Glutamatergic neuron (in vitro differentiated cells): ENCODE measurements at regions not wholly inside any gene's neighbourhood (a gene's known extent, or its start where the extent isn't known, plus 50 kb on each side); places are given as distances from the start of the nearest gene placed in this dataset.
A peak's percentile ranks its signal among the peaks of the same experiment; 100 is the strongest.

Source experiments
- DNase-seq: peaks from one replicate; pipeline ENCODE4 v3.0.0; 2022
- H3K27ac Mint-ChIP-seq: one replicate; pipeline ENCODE4 v1.8.0; 2020; ENCODE audit warnings: mild to moderate bottlenecking, mixed read lengths, inconsistent platforms; ENCODE audit not compliant: unreplicated experiment
- H3K27me3 Mint-ChIP-seq: one replicate; pipeline ENCODE4 v1.8.0; 2020; ENCODE audit warnings: mild to moderate bottlenecking, moderate library complexity, mixed read lengths, inconsistent platforms; ENCODE audit not compliant: unreplicated experiment
- H3K36me3 Mint-ChIP-seq: one replicate; pipeline ENCODE4 v1.8.0; 2020; ENCODE audit warnings: mild to moderate bottlenecking, mixed read lengths, inconsistent platforms; ENCODE audit not compliant: unreplicated experiment
- H3K4me1 Mint-ChIP-seq: one replicate; pipeline ENCODE4 v1.8.0; 2020; ENCODE audit warnings: mild to moderate bottlenecking, low read depth, mixed read lengths, inconsistent platforms; ENCODE audit not compliant: unreplicated experiment
- H3K4me3 Mint-ChIP-seq: one replicate; pipeline ENCODE4 v1.8.0; 2020; ENCODE audit warnings: mild to moderate bottlenecking, mixed read lengths, inconsistent platforms; ENCODE audit not compliant: unreplicated experiment
- H3K9me3 Mint-ChIP-seq: one replicate; pipeline ENCODE4 v1.8.0; 2020; ENCODE audit warnings: mild to moderate bottlenecking, moderate library complexity, mixed read lengths, inconsistent platforms; ENCODE audit not compliant: unreplicated experiment
- TF ChIP-seq, protein P1 (sequence below): fragments of 200-600 bp; sonication (generic); IDR thresholded peaks from one replicate; pipeline ENCODE4 v1.5.0; 2021; ENCODE audit not compliant: partially characterized antibody, unreplicated experiment

DNA sequence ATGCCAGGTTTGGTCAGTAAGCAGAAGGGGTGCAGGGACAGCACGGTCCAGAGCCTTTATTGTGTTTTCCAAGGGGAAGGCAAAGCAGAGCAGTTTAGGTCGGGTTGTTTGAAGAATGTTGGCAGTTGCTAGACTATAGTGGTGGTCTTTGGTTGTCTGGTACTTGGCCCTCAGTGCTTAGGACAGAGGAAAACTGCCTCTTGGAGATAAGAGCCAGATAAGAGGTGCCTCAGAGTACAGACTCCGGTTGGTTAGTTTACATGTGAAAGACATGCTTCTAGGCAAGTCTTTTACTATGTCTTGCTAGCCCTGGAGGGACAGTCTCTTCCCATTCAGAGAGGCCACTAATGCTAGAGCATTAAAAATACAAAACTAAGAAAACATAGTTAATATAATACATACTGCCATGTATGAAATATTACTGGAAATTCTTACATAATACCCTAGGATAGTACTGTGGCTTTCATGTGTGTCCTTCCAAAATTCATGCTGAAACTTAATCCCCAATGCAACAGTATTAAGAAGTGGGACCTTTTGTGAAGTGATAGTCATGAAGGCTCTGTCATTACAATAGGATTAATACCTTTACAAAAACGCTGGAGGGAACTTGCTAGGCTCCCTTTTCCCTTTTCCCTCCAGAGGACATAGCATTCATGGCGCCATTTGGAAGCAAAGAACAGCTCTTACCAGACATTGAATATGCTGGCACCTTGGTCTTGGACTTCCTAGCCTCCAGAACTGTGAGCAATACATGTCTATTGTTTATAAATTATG is 280.4 kb downstream of the TMEM167A start:
- Mint-ChIP-seq H3K27me3 (peaks cover 2% of the 10 kb centered on the region), H3K4me1 (peaks cover 5% of the 10 kb centered on the region), H3K9me3 (no peaks in the 10 kb centered on the region), H3K4me3 (no peak overlapping the region), H3K27ac (no peak overlapping the region), H3K36me3 (no peaks in the 10 kb centered on the region)
- no peak for DNase-seq
- TF ChIP-seq, protein P1, sequence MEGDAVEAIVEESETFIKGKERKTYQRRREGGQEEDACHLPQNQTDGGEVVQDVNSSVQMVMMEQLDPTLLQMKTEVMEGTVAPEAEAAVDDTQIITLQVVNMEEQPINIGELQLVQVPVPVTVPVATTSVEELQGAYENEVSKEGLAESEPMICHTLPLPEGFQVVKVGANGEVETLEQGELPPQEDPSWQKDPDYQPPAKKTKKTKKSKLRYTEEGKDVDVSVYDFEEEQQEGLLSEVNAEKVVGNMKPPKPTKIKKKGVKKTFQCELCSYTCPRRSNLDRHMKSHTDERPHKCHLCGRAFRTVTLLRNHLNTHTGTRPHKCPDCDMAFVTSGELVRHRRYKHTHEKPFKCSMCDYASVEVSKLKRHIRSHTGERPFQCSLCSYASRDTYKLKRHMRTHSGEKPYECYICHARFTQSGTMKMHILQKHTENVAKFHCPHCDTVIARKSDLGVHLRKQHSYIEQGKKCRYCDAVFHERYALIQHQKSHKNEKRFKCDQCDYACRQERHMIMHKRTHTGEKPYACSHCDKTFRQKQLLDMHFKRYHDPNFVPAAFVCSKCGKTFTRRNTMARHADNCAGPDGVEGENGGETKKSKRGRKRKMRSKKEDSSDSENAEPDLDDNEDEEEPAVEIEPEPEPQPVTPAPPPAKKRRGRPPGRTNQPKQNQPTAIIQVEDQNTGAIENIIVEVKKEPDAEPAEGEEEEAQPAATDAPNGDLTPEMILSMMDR: no peak

DNA sequence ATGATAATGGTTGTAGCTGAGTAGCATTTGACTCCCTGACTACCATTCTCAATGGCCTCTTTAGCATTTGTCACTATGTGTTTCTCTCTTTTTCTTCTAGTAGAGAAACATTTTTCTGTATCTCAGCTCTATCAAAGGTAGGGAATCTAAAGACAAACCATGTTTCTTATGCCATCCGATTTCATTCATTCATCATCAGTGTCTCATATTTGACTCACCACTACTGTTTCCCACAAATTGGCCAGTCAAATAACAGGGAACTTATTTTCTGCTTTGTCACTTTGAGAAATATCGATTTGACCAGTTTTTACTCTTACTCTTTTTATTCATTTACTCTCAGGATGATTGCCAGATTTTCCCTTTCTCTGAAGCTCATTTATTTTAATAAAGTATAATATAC is 282.3 kb downstream of the TMEM167A start:
- no peak for DNase-seq
- Mint-ChIP-seq H3K4me1 (peaks cover 5% of the 10 kb centered on the region), H3K27ac (no peak overlapping the region), H3K9me3 (no peaks in the 10 kb centered on the region), H3K27me3 (peaks cover 2% of the 10 kb centered on the region), H3K4me3 (no peak overlapping the region), H3K36me3 (no peaks in the 10 kb centered on the region)
- TF ChIP-seq, protein P1: no peak

DNA sequence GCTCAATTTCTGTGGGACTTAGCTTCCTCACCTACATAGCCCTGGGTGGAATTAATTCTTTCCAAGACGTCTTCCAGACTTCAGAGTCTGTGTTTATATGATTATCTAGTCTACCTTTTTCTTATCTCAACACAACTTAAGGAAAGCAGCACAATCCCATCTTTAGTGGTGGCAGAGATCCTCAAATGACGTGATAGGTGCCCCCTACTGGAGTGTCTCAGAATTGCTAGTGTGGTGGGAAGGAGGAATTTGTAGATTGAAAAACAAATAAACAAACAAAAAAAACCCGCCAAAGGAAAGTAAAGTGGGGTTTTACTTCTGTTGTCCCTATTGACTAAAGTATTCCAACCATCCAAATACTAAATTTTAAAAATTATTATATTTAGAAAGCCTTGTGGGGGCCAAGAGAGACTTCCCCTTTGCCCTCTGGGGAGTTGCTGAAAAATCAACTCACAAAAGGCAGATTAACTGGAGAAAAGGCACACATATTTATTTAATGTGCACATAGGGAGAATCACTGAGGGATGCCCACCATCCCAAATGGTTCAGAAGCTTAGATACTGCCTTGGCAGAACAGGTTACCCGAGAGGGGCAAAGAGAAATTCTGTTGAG is 283.3 kb downstream of the TMEM167A start:
- TF ChIP-seq, protein P1: peak; percentile 80
- Mint-ChIP-seq H3K4me3 (no peak overlapping the region), H3K27me3 (peaks cover 2% of the 10 kb centered on the region), H3K9me3 (no peaks in the 10 kb centered on the region), H3K36me3 (no peaks in the 10 kb centered on the region), H3K27ac (no peak overlapping the region), H3K4me1 (no peaks in the 10 kb centered on the region)
- DNase-seq: no peak

DNA sequence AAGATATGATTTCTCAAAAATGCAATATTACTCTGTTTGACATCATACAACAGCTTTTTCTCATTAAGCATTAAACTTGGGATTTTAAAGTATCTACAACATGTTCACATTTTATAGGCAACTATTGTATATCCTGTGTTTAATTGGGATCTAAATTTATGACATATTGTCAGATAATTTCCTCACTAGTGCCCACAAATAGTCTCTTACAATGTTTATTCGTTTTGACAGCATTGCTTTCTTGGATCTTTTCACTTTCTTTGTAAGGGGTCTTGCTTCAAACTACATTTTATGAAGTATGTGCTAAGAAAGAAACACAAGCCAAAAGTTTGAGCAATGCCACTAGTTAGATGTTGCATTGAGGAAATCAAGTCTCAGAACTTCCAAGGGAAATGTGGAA is 285.1 kb downstream of the TMEM167A start:
- Mint-ChIP-seq H3K27me3 (peaks cover 2% of the 10 kb centered on the region), H3K4me3 (no peak overlapping the region), H3K27ac (no peak overlapping the region), H3K36me3 (no peaks in the 10 kb centered on the region), H3K9me3 (peaks cover 2% of the 10 kb centered on the region), H3K4me1 (no peaks in the 10 kb centered on the region)
- no peak for DNase-seq
- TF ChIP-seq, protein P1: no peak

DNA sequence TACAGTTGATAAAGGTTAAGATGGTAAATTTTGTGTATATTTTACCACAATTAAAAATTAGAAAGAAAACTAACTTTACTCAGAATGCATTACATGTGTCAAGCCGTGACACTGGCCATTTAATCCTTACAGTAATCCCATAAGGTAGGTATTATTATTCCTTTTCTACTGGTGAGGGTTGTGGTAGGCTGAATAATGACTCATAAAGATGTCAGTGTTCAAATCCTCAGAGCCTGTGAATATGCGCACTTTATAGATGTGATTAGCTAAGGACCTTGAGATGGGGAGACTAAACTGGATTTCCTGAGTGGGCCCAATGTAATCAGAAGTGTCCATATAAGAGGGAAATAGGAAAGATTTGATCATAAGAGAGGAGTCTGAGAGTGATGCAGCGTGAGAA is 288.1 kb downstream of the TMEM167A start:
- H3K4me3 Mint-ChIP-seq: no peak overlapping the region
- TF ChIP-seq, protein P1: no peak

More for the DNA sequence above, 288.1 kb downstream of the TMEM167A start:
- Mint-ChIP-seq H3K36me3 (no peaks in the 10 kb centered on the region), H3K4me1 (no peaks in the 10 kb centered on the region), H3K27ac (no peak overlapping the region), H3K27me3 (peaks cover 2% of the 10 kb centered on the region), H3K9me3 (peaks cover 2% of the 10 kb centered on the region)
- DNase-seq: no peak
